SIG-M5 treated with dmso at 0.1 percent for 504 hours (cell line): ENCODE measurements at regions not wholly inside any gene's neighbourhood (a gene's known extent, or its start where the extent isn't known, plus 50 kb on each side); places are given as distances from the start of the nearest gene placed in this dataset.
"Not testable (repeated sequence)": the region's sequence is repeated elsewhere in the genome, so short reads cannot be mapped to it uniquely, and the experiment has no call there.

Source experiments
- DNase-seq: peaks from one replicate; lab custom pipeline; 2025; ENCODE audit not compliant: unreplicated experiment; lab: John Stamatoyannopoulos, UW

DNA sequence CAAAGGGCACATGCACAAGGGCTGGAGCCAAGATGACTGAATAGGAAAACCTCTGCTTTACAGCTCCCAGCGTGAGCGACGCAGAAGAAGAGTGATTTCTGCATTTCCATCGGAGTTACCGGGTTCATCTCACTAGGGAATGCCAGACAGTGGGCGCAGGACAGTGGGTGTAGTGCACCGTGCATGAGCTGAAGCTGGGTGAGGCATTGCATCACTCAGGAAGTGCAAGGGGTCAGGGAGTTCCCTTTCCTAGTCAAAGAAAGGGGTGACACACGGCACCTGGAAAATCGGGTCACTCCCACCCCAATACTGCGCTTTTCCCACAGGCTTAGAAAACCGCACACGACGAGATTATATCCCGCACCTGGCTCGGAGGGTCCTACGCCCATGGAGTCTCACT lies 64.5 kb upstream of the HTR1E start:
- not testable (repeated sequence) for DNase-seq

DNA sequence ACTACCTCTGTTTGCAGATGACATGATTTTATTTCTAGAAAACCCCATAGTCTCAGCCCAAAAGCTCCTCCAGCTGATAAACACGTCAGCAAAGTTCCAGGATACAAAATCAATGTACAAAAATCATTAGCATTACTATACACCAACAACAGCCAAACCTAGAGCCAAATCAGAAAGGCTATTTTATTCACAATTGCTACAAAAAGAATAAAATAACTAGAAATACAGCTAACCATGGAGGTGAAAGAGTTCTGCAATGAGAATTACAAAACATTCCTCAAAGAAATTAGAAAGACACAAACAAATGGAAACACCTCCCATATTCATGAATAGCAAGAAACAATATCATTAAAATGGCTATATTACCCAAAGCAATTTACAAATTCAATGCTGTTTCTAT lies 65.6 kb upstream of the HTR1E start:
- no peak for DNase-seq

DNA sequence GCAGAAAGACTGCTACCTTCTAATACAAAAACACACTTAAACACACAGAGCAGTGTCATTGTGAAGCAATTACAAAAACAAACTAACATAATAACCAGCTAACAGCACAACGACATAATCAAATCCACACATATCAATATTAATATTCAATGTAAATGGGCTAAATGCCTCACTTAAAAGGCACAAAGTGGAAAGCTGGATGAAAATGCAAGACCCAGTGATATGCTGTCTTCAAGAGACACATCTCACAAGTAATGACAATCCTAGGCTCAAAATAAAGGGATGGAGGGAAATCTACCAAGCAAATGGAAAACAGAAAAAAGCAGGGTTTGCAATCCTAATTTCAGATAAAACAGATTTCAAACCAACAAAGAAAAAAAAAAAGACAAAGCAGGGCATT lies 67.8 kb upstream of the HTR1E start:
- no peak for DNase-seq

DNA sequence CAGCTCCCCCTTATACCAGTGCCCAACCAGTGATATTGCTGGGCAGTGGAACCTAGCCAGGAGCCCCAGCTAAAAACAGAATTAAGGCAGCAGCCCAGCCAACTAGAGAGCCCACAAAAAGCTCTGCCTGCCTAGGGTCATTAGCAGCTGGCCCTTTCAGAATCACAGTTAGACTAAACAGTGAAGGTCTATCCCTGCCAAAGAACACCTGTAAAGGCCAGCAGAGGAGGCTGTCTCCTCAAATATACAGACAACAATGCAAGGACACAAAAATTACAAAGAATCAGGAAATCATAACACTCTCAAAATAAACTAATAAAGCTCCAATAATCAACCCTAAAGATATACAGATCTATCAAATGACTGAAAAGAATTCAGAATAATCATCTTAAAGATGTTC lies 77.8 kb upstream of the HTR1E start:
- DNase-seq: no peak

DNA sequence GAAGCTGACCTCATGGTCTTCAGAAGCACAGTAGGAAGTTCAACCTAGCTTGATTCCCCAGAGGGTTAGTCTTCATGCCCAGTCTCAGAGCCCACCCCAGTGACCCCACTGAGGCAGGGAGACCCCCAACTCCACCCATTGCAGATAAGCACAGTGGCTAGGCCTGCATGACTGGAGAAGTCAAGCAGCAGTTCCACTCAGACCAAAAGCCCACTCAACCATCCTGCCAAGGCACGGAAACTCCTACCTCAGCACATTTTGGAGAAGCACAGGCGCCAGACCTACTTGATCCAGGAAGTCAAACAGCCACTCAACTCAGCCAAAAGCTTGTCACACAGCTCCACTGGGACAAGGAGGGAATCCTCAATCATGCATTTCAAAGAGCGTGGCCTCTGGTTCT lies 78.4 kb upstream of the HTR1E start:
- DNase-seq: no peak

DNA sequence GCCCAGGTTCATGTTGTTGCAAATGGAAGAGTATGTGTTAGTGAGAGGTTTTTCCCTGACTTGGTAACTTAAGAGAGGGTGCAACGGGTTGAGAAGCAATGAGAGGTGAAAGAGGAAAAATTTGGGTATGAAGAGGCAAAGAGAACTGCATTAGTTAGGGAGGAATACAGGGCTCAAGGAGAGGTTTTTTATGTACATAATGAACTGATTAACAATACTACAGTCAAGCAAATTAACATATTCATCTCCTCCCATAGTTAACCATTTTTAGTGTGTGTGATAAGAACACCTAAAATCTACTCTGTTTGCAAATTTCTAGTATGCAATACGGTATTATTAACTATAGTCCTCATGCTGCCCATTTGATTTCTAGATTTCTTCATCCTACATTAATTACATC lies 79.5 kb upstream of the HTR1E start:
- no peak for DNase-seq

DNA sequence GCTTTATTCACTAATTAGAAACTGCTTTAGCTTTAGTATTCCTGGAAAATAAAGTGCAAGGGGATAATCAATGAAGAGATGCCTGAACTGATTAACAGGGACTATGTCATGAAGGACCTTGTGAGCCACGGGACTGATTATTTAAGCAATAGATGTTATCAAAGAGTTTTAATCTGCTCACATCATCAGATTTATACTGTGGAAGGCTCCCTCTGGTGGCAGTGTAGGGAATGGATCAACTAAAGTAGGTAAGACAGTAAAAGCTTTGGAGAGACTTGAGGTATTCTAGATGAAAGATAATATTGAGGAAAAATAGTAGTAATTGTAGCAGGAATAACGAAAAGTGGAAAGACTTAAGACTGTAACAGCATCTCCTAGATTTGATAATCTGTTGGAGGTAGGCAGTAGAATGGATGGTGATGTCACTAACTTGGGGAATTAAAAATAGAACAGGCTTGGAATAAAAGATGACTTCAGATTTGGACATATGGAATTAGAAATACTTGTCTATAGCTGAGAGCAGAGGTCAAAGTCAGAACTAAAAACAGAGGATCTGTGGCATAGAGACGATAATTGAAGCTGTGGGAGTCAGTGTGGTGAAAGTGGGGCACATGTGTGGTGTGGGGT lies 80.3 kb upstream of the HTR1E start:
- DNase-seq: peak; percentile 52

DNA sequence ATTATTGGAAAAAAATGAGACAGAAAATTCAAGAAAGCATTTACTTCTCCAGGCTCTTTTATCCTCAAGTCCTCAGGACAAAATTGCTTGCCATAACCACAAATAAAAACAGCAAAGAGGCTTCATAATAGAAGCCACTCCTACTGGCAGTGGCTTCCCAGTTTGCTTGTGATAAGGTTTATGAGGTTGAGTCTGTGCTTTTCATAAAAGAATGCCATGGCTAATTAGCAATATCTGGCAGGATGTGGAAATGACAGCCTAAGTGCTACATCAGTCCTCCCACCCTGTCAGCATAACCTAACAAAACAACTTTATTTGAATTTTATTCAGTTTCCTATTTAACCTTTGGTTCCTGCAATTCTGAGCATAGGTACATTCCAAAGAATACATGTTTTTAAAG lies 80.9 kb upstream of the HTR1E start:
- no peak for DNase-seq

DNA sequence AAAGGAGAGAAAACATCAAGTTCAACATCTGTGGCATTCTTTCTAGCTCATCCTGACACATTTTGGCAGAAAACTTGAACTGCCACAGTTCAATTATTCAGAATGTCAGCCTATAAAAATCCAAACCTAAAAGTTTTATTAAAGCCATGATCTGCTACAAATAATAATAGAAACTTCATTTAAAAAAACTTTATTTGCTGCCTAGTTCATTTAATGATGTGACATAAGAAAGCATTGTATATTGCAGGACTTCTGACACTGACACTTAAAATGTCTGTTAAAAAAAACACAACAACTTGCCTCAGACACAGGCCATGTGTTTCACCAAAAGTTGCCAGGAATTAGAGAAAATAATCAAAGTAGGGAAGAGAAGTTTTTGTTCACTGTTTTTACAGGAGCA lies 88.3 kb upstream of the HTR1E start:
- DNase-seq: no peak

DNA sequence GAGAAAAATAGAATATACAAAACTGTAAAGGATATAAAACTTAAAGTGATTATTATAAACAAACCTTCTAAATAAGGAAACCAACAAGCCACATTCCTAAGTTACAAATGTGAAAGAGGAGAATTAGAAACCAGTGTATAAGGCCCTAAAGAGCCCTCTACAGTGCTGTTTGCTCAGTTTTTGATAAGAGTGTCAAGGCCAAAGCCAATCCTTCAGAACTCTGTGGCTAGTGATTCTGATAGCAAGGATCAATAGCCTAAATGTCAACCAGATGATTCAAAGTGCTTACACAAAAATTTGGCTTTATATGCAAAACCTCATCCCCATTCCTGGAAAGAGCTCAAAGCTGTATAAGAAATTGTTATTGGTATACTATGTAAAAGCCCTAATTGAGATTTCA lies 104.6 kb upstream of the HTR1E start:
- DNase-seq: no peak

DNA sequence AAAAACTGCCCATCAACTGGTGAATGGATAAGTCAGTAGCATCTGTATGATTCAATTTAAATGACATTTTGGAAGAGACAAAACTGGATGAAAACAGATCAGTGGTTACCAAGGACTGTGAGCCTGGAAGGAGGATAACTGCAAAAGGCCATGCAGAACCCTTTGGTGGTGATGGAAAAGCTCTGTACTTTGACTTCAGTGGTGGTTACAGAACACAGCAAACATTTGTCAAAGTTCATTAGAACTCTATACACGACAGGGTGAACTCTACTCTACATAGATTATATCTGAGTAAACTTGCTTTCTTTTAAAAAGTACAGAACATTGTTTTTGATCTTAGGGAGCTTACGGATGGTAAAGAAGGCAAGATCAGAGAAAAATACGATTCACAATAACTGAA lies 111.9 kb upstream of the HTR1E start:
- DNase-seq: no peak

DNA sequence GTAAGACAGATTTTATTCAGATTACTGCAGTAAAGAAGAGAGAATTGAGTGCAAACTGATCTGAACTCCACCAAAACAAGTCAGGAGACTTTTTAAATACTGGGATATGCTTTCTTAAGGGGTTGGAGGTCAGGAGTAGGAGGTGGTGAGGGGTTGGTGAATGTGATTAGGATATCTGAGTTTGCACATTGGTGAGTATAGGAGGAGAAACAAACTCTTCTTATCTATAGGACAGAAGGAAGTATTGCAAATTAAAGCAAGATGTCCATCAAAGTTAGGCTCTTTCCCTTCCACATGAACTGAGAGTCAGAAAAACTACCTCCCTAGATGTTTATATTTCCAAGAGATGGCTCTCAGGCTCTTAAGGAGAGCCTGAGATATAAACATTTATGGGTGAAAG lies 114.6 kb upstream of the HTR1E start:
- no peak for DNase-seq

DNA sequence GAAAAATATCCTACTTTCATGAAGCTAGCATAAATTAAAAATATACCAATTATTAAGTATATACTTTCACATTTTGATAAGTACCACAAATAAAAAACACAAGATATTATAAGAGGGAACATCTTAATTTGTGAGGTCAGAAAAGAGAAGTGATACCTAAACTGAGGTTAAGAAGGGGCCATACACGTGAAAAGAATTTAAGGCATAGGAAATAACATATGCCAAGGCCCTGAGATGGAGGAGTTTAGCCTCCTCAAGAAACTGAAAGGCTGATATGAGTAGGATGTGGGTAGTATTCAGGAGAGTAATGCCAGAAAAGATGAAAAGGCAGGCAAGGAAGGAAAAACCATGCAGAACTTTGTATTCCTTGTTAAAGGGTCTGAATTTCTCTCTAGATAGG lies 116.6 kb upstream of the HTR1E start:
- DNase-seq: no peak

DNA sequence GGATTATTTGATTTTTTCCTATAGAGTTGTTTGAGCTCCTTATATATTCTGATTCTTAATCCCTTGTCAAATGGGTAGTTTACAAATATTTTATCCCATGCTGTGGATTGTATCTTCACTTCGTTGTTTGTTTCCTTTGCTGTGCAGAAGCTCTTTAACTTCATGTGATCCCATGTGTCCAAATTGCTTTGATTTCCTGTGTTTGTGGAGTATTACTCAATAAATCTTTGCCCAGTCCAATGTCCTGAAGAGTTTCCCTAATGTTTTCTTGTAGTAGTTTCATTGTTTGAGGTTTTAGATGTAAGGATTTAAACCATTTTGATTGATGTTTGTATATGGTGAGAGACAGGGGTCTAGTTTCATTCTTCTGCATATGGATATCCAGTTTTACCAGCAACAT lies 143.7 kb upstream of the HTR1E start:
- no peak for DNase-seq

DNA sequence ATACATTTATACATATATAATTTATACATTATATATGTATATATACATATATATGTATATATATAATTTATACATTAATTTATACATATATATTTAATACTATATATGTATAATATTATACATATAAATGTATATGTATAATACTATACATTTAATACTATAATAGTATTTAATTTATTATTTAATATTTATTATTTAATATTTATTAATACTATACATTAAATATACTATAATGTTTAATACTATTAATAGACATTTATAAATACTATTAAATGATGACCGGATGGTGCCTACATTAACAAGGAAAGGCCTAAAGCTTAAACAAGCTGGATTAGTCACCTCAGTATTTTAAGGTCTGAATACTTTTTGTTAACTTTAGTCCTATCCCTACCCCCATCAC lies 145.9 kb upstream of the HTR1E start:
- DNase-seq: no peak

DNA sequence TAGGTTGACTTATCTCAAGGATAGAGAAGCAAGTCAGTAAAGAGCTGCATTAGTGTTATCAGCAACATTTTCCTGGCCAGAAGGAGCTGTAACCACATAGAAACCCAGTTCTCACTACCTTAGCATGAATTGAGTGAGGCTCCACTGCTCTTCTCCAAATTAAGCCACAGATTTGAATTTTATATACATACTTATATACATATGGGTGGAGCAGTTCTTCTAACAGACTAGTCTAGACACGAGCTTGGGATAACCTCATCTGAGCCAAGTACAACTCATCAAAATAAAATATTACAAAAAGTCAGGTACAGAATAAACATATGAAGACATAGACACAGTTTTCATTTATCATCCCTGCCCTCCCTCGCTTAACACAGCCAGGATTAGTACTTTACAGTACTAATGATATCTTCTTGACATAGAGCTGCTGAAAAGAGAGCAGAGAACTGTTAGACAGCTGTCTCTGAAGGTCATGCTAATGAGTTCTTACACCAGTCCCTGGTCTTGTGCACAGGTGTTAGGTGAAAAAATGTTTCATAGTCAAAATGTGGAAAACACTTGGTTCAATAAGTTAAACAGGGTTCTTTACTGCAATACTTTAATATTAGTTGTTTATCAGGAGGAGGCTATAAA lies 147.4 kb upstream of the HTR1E start:
- no peak for DNase-seq

DNA sequence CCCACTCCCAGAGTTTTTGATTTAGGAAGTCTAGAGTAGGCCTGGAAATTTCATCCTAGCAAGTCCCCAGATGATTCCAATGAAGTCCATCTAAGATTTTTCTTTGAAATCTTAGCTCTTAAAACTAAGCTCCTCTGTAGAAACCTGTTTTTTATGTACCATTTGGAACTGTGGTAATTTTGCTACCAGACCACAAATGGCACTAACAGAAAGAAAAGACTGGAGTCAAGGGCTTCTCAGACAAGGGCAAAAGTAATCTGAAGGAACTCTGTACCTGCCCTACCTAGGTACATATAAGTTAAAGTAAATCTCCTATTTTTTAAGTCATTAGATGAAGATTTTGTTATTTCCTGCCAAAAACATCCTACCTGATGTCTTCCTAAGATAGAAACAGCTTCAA lies 155.0 kb upstream of the HTR1E start:
- DNase-seq: no peak

DNA sequence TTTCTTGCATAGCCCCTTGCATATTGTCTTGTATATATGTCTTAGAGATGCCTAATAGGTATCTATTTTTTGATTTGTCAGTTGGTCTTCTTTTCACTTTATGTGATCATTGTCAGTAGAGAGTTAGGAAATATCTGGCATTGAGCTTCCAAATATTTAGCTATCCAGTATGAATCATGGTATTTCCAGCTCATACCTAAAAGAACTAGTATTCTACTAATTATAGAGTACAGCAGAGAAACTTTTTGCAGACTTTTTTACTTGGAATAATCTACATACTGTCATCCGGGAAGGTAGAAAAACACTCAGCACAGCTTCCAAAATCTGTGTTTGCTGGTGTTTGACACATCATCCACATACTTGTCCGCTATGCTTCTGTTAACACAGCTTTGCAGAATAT lies 156.4 kb upstream of the HTR1E start:
- no peak for DNase-seq

DNA sequence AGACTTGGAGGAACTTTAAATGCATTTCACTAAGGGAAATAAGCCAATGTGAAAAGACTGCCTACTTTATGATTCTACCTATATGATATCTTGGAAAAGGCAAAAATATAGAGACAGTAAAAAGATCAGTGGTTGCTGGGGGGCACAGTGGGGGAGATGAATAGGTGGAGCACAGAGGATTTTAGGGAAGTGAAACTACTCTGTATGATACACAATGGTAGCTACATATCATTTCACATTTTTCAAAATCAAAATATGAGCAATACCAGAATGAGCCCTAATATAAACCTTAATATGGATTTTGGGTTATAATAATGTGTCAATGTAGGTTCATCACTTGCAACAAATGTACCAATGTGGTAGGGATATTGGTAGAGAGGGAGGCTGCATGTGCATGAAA lies 161.4 kb upstream of the HTR1E start:
- DNase-seq: no peak

DNA sequence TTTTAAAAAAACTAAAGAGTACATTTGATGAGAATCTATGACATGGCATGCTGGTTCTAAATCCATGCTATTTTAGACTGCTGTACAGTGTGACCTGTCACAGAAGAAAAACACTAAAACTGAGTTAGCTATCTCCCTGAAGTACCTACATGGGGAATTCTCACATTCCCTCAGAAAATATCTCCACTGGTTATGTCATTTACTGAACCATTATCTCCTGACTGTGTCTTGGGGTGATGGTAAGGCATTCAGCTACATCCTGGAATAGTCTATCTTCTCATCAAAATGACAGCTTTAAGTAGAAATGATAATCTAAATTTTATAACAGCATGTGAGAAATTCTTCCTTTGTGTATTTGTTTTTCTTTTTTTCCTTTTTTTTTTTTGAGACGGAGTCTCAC lies 172.1 kb upstream of the HTR1E start:
- no peak for DNase-seq

DNA sequence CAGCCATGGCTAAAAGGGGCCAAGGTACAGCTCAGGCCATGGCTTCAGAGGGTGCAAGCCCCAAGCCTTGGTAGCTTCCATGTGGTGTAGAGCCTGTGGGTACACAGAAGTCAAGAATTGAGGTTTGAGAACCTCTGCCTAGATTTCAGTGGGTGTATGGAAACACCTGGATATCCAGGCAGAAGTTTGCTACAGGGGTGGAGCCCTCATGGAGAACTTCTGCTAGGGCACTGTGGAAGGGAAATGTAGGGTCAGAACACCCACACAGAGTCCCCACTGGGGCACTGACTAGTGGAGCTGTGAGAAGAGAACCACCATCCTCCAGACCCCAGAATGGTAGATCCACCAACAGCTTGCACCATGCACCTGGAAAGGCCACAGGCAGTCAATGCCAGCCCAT lies 177.4 kb upstream of the HTR1E start:
- not testable (repeated sequence) for DNase-seq

DNA sequence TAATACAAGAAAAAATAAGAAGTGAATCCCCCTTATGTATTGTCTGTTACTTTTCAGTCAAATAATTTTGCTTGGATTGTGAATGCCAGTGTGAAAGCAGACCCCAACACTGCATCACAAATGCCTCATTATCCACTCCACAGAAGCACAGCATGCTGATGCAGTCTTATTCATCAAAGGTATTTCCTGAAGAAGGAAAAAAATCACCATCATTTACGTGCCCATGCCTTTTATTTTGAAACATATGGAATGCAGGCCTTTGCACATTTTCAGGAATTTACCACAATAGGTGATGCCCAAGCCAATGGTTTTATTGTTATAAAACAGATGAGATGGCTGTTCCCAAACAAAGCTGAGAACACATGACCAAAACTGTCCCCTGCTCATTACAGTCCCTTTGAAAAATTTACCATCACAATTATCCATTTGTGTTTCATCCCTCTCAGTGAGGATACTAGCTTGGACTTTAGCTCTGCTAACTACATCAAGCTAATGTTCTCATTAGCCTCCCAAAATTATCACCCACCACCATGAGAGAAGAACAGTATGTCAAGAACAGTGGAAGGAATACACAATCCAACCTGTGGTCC lies 180.6 kb upstream of the HTR1E start:
- no peak for DNase-seq

DNA sequence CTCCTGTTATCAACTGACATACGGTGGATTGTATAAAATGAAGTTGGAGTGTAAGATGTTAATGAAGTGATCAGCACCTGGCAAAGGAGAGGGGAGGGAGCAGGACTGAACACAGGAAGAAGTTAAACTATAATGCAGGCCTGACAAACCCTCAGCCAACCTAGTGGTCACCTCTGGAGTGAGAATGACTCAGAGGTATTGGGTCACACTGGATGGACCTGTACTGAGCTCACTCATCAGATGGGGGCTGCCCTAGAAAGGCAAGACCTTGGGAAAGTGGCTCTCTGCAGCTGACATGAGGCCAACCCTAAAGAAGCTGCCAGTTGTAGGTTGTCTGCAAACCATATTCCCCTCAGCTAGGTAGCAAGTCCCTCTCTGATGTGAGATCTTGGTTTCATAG lies 193.3 kb upstream of the HTR1E start:
- DNase-seq: no peak
